Fibroblast of lung (primary cell): ENCODE measurements at regions not wholly inside any gene's neighbourhood (a gene's known extent, or its start where the extent isn't known, plus 50 kb on each side); places are given as distances from the start of the nearest gene placed in this dataset.

Experiments
- DNase-seq, 2 donors: peaks; one replicate each; pipeline versions ENCODE4 v3.0.0 to v3.0.0-alpha.2; 2010; ENCODE audit warnings: low read depth in 2 of 2
- H2AFZ ChIP-seq: 2 replicates; pipeline ENCODE4 v1.5.1; 2012; ENCODE audit warnings: low read length, control low read depth, inconsistent platforms
- H3K27ac ChIP-seq: 2 replicates; pipeline ENCODE4 v1.5.1; 2011; ENCODE audit warnings: low read length, control low read depth; ENCODE audit not compliant: insufficient read depth
- H3K27me3 ChIP-seq: 2 replicates; pipeline ENCODE4 v1.5.1; 2011; ENCODE audit warnings: mild to moderate bottlenecking, low read length; ENCODE audit not compliant: control insufficient read depth, insufficient read depth
- H3K36me3 ChIP-seq: 2 replicates; pipeline ENCODE4 v1.5.1; 2011; ENCODE audit warnings: low read length; ENCODE audit not compliant: control insufficient read depth, insufficient read depth
- H3K4me1 ChIP-seq: 2 replicates; pipeline ENCODE4 v1.5.1; 2011; ENCODE audit warnings: low read length; ENCODE audit not compliant: control insufficient read depth, insufficient read depth; ENCODE audit errors: extremely low read depth
- H3K4me2 ChIP-seq: 2 replicates; pipeline ENCODE4 v1.5.1; 2011; ENCODE audit warnings: low read length, control low read depth; ENCODE audit not compliant: insufficient read depth; ENCODE audit errors: extremely low read depth
- H3K4me3 ChIP-seq, 4 experiments: fragments of 200-600 bp in 1 of 4; sonication (generic) in 1 of 4; replicated peaks in 1 of 4; 2 replicates each; pipeline ENCODE4 v1.5.1; 2011 to 2016; ENCODE audit warnings: low read length in 4 of 4, low read depth in 3 of 4, mild to moderate bottlenecking in 3 of 4, control low read depth in 2 of 4, inconsistent platforms in 1 of 4, mixed read lengths in 1 of 4; ENCODE audit not compliant: insufficient read depth in 1 of 4; ENCODE audit errors: control extremely low read depth in 1 of 4
- H3K79me2 ChIP-seq: 2 replicates; pipeline ENCODE4 v1.5.1; 2012; ENCODE audit warnings: mild to moderate bottlenecking, low read length, inconsistent platforms; ENCODE audit not compliant: control insufficient read depth, insufficient read depth
- H3K9ac ChIP-seq: 2 replicates; pipeline ENCODE4 v1.5.1; 2011; ENCODE audit warnings: mild to moderate bottlenecking, low read length, control low read depth; ENCODE audit not compliant: insufficient read depth
- H3K9me3 ChIP-seq: 2 replicates; pipeline ENCODE4 v1.5.1; 2012; ENCODE audit warnings: low read depth, low read length; ENCODE audit not compliant: control insufficient read depth, insufficient read depth
- H4K20me1 ChIP-seq: 2 replicates; pipeline ENCODE4 v1.5.1; 2011; ENCODE audit warnings: low read length; ENCODE audit not compliant: control insufficient read depth, insufficient read depth; ENCODE audit errors: extremely low read depth
- CTCF ChIP-seq, 2 donors: IDR thresholded peaks in 1 of 2; conservative IDR thresholded peaks in 1 of 2; 1 replicate in 1 of 2; 2 replicates in 1 of 2; pipeline ENCODE4 v1.5.1; 2011 to 2012; ENCODE audit warnings: low read length in 2 of 2, control low read depth in 1 of 2, inconsistent platforms in 1 of 2, low read depth in 1 of 2, mild to moderate bottlenecking in 1 of 2
- EZH2 ChIP-seq: IDR thresholded peaks from 2 replicates; pipeline ENCODE4 v1.5.1; 2012; ENCODE audit warnings: low read length, control low read depth, mild to moderate bottlenecking; ENCODE audit errors: missing control alignments

GRCh38 chr1:104593413-104594187 lies 843.9 kb downstream of the AMY1C start:
- no peaks in the 10 kb centered on the region for H3K36me3 ChIP-seq
- no peaks in the 10 kb centered on the region for H4K20me1 ChIP-seq
- no peak for DNase-seq
- H3K27ac ChIP-seq, result no peak overlapping the region
- no peaks in the 10 kb centered on the region for H3K79me2 ChIP-seq
- no peak overlapping the region for H3K4me2 ChIP-seq
- no peaks in the 10 kb centered on the region for H3K27me3 ChIP-seq
- H3K9me3 ChIP-seq, result no peaks in the 10 kb centered on the region
- no peak overlapping the region for H3K9ac ChIP-seq
- TF ChIP-seq EZH2, result no peak
- no peak overlapping the region for H3K4me3 ChIP-seq
- no peaks in the 10 kb centered on the region for H3K4me1 ChIP-seq
- no peak overlapping the region for H2AFZ ChIP-seq

- H4K20me1 ChIP-seq, result no peaks in the 10 kb centered on the region
- H3K9me3 ChIP-seq, result no peaks in the 10 kb centered on the region
- TF ChIP-seq EZH2 (no peak), CTCF (conservative IDR thresholded peaks at IDR 0.05 in 1 of 2, IDR thresholded peaks at IDR 0.05 in 1 of 2; ENCODE audit: low read depth in 1 of 2, low read length in 2 of 2) (no peak)
- no peak overlapping the region for H3K27ac ChIP-seq
- DNase-seq, result no peak
- no peaks in the 10 kb centered on the region for H3K27me3 ChIP-seq
- H3K9ac ChIP-seq, result no peak overlapping the region
- H3K79me2 ChIP-seq, result no peaks in the 10 kb centered on the region
- no peak overlapping the region for H2AFZ ChIP-seq
- H3K4me1 ChIP-seq, result no peaks in the 10 kb centered on the region
- H3K36me3 ChIP-seq, result no peaks in the 10 kb centered on the region
- no peak overlapping the region for H3K4me3 ChIP-seq
- no peak overlapping the region for H3K4me2 ChIP-seq
Measured at GRCh38 chr1:104617474-104617873, 867.8 kb downstream of the AMY1C start.

- Histone ChIP-seq H3K27me3 (no peaks in the 10 kb centered on the region), H3K9ac (no peak overlapping the region), H3K9me3 (no peaks in the 10 kb centered on the region), H2AFZ (no peak overlapping the region), H3K4me2 (no peak overlapping the region), H3K36me3 (no peaks in the 10 kb centered on the region), H3K27ac (no peak overlapping the region), H3K4me1 (no peaks in the 10 kb centered on the region), H4K20me1 (no peaks in the 10 kb centered on the region), H3K79me2 (no peaks in the 10 kb centered on the region), H3K4me3 (no peak overlapping the region)
- TF ChIP-seq CTCF (conservative IDR thresholded peaks at IDR 0.05 in 1 of 2, IDR thresholded peaks at IDR 0.05 in 1 of 2; ENCODE audit: low read depth in 1 of 2, low read length in 2 of 2), result no peak
- no peak for TF ChIP-seq EZH2
- no peak for DNase-seq
Measured at GRCh38 chr1:104621221-104621620, 871.5 kb downstream of the AMY1C start.
